HG03354 (cell line): ENCODE measurements at regions not wholly inside any gene's neighbourhood (a gene's known extent, or its start where the extent isn't known, plus 50 kb on each side); places are given as distances from the start of the nearest gene placed in this dataset.

Experiments used
- ATAC-seq: cut with Tn5 transposase; IDR thresholded peaks from one replicate; pipeline ENCODE4 v1.9.1; 2021; ENCODE audit warnings: mild to moderate bottlenecking; ENCODE audit not compliant: unreplicated experiment, poor library complexity, severe bottlenecking

- no peak for ATAC-seq
Measured at GRCh38 chr17:33401249-33401648, 108.2 kb upstream of the ASIC2 start.

- no peak for ATAC-seq
Measured at GRCh38 chr17:33403194-33403593, 110.1 kb upstream of the ASIC2 start.

- ATAC-seq = no peak
Measured at GRCh38 chr17:33404070-33404819, 111.2 kb upstream of the ASIC2 start.

- no peak for ATAC-seq
Measured at GRCh38 chr17:33416131-33416530, 123.0 kb upstream of the ASIC2 start.

GRCh38 chr17:33421933-33422332, 128.8 kb upstream of the ASIC2 start:
- ATAC-seq = no peak

- ATAC-seq = no peak
Measured at GRCh38 chr17:33433581-33433980, 140.5 kb upstream of the ASIC2 start.

GRCh38 chr17:33434841-33435240, 141.7 kb upstream of the ASIC2 start:
- ATAC-seq = no peak

GRCh38 chr17:33435721-33436301, 142.7 kb upstream of the ASIC2 start:
- no peak for ATAC-seq

GRCh38 chr17:33436321-33436720, 143.2 kb upstream of the ASIC2 start:
- ATAC-seq = no peak

GRCh38 chr17:33438139-33438538, 145.0 kb upstream of the ASIC2 start:
- ATAC-seq = no peak

- no peak for ATAC-seq
Measured at GRCh38 chr17:33438578-33438977, 145.5 kb upstream of the ASIC2 start.

GRCh38 chr17:33442320-33442719, 149.2 kb upstream of the ASIC2 start:
- ATAC-seq = no peak

- ATAC-seq = no peak
Measured at GRCh38 chr17:33444731-33445130, 151.6 kb upstream of the ASIC2 start.

- no peak for ATAC-seq
Measured at GRCh38 chr17:33447090-33447489, 154.0 kb upstream of the ASIC2 start.

GRCh38 chr17:33451221-33451620, 158.1 kb upstream of the ASIC2 start:
- ATAC-seq = no peak

- no peak for ATAC-seq
Measured at GRCh38 chr17:33457477-33457876, 164.4 kb upstream of the ASIC2 start.

- no peak for ATAC-seq
Measured at GRCh38 chr17:33459078-33459940, 166.2 kb upstream of the ASIC2 start.

- ATAC-seq = no peak
Measured at GRCh38 chr17:33460781-33461450, 167.8 kb upstream of the ASIC2 start.

GRCh38 chr17:33463887-33464286, 170.8 kb upstream of the ASIC2 start:
- no peak for ATAC-seq

GRCh38 chr17:33464669-33465280, 171.7 kb upstream of the ASIC2 start:
- no peak for ATAC-seq
